Myocyte (in vitro differentiated cells): ENCODE measurements at regions not wholly inside any gene's neighbourhood (a gene's known extent, or its start where the extent isn't known, plus 50 kb on each side); places are given as distances from the start of the nearest gene placed in this dataset.
"Not testable (repeated sequence)": the region's sequence is repeated elsewhere in the genome, so short reads cannot be mapped to it uniquely, and the experiment has no call there.

Experiments
- DNase-seq: peaks from one replicate; pipeline ENCODE4 v3.0.0-alpha.2; 2012; ENCODE audit warnings: low read depth

DNA sequence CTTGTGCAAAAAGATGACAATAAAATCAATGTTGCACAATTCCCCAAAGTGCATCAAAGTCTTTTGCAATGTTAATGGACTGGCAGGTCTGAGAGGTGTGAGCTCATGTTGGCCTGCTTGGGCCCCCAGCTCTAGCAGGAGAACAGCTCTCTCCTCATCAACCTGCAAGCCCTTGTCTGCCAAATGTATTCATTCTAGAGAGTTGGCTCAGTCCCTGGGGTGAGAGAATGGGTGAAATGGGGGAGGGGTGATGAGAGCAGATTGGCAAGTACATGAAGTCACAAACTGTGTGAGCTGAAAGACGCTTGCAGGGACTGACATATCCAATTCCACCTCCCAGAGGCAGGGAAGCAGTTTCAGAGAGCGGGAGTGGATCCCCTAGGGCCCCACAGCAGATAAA is 465.1 kb upstream of the ZNF507 start:
- DNase-seq, result no peak

DNA sequence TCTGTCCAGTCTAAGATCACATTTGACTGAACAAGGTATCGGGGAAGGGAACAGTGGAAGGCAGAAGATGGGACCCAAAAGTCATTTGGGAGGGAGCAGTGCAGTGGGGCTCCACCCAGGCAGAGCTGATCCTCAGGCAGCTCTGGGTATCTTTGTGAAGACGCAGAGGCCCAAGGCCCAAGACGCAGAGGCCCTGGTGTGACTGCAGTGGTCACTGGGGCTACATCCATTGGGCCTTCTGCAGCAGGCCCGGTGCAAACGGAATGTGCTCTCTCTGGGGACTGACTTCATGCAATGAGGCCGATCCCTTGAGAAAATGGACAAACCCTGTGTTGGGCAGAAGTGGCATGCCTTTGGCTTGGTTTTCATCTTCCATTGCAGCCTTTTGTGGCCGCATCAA is 463.4 kb upstream of the ZNF507 start:
- no peak for DNase-seq

DNA sequence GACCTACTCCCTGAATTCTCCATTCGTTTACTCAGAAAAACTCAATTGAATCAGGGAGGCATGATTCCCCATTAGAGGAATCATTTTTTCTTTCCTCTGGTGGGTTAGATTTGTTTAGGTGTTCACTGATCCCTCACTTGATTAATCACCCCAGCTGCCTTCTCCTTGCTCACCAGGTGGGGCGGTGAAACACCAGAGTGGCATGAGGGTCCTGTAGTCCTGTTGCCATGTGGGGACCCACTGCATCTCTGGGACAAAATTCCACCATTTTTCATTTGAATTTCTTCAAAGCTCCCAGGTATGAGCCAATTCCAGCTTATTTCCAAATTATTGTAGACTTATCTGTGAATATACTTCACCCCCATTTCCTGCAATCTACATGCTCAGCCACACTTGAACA is 462.7 kb upstream of the ZNF507 start:
- DNase-seq, result no peak

DNA sequence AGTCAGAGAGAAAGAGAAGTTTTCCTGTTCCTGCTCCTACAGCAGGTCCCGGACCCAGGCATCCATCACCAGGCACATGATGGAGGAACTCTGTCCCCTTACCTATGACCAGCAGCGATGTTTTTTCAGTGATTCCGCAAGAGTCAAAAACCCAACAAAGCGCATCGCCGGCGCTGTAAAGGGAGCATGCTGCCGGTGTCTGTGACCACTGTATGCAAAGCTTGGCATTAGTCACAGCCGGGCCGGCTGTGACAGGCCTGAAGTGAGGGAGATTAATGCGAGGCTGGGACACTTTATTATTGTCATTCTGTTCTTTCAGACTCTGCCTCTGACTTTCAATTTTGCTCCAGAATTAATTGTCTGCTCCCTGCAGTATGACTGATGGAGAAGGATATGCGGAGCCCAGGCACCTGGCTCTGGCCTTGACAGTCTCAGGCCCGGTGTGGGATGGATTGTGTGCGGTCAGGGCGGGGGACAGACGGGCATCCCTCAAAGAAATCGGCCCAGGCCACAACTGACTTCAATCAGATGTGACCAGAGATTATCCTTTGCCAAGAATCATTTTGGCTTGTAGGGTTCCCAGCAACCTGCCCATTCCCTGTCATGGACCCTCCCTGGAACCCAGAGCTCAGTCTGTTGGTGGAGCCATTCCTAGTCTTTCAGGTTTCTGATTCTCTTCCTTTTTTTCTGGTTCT is 462.0 kb upstream of the ZNF507 start:
- DNase-seq, result no peak

DNA sequence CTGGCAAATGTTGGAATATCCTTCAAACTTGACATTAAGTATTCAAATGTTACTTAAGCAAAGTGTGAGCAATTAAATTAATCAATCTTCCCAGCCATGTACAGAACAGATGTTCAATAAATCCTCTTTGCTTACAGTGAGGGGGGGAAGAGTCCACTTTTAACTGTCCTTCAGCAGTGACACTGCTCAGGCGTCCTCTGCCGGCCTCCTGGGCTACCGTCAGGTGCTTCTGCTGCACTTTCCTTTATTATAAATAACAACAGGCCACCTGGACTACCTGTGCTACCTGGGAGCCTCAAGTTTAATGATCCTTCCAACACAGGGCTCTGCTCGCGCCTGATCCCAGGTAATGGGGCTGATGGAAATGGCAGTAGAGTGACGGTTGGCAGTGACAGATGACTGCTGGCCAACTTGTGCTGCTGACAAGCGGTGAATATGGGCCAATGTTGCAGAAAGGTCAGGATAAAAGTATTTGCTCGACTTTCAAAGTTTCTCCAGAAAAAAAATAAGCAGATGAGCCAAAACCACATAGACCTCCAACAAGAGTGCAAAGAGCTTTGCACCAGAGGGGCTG is 460.0 kb upstream of the ZNF507 start:
- no peak for DNase-seq

DNA sequence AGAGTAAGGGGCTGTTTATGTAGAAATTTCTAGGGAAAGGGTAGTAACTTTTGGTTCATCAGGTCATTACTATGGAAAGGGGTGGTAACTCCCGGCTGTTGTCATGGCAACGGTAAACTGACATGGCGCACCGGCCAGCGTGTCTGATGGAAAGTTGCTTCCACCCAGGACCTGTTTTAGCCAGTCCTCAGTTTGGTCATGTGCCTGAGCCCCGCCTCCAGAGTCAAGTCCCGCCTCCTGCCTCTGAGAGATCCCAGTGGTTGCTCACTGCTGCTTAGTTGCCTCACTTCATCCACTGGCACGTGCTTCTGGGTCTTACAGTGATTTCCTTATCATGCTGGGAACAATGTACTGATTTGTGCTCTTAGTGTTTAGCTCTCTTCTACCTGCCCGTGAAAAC is 455.2 kb upstream of the ZNF507 start:
- DNase-seq, result no peak

DNA sequence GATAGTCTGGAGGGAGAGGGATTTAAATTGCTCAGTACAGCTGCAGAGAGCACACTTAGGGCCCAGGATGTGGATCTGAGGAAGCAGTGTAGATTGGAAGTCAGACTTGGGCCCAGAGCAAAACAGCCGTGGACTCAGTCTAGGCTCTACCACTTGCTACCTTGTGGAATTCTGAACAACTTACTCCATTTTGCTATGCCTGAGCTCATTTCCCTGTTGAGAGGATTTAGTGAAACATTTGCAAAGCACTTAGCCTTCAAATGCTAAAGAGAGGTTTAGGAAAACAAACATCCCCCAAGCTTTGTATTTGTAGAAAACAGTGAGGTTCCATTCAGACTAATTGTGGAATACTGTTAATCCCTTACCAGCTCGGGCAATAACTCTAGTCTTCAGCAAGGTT is 453.4 kb upstream of the ZNF507 start:
- DNase-seq, result no peak

DNA sequence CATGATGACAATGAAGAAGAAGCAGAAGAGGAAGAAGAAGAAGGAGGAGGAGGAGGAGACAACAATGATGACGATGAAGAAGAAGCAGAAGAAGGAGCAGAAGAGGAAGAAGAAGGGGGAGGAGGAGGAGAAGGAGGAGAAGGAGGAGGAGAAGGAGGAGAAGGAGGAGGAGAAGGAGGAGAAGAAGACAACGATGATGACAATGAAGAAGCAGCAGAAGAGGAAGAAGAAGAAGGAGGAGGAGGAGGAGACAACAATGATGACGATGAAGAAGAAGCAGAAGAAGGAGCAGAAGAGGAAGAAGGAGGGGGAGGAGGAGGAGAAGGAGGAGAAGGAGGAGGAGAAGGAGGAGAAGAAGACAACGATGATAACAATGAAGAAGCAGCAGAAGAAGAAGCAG is 451.9 kb upstream of the ZNF507 start:
- not testable (repeated sequence) for DNase-seq

DNA sequence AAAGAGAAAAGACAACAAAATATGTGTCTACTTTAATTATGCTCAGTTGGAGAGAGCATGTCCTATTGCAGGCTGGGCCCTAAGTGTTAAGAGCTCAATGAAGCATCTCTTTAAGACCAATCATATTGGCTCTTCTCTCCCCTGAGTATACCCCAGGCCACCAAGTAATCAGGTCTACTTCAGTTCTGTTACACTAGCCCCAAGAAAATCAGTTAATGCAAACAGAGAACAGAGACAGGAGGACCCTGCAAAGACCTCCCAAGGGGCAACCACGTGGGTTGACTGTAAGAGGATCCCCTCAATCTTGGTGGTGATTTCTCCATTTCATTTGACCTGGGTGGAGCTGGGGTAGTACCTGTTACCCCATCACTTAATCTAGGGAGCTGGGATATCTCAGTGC is 451.0 kb upstream of the ZNF507 start:
- no peak for DNase-seq

DNA sequence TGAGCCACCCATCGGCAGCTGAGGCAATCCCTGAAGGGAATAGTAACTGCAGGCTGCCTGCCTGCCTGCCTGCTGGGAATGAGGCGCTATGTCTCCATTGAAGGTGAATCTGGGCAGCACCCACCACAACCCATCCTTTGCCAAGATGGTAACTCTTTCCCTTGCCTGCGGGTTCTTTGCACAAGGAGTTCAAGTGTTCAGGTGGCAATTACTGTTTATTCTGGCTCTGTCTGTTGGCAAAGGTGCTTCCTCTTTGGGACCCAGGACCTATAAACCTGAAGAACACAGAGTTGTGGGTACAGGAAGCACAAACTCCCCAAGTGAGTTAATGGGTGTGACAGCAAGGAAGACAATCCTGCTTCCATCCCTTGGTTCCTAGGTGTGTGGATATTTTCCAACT is 448.1 kb upstream of the ZNF507 start:
- DNase-seq, result no peak

DNA sequence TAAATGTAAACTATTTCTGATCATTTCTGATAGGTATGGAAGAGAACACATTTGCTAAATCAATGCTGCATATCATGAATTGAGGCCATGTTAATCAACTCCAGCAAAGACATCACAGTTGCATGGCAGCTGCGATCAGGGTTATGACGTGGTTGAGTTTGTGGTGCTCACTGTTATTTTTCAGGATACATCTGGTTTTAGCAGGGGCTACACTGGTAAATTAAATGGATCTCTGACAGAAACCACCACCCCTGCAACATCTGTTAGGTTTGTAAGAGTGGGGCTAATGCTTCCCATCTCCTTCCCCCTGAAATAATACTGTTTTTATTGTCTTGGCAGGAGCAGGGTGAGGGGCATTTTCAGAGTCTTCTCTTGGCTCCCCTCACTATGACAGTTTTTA is 444.4 kb upstream of the ZNF507 start:
- no peak for DNase-seq

DNA sequence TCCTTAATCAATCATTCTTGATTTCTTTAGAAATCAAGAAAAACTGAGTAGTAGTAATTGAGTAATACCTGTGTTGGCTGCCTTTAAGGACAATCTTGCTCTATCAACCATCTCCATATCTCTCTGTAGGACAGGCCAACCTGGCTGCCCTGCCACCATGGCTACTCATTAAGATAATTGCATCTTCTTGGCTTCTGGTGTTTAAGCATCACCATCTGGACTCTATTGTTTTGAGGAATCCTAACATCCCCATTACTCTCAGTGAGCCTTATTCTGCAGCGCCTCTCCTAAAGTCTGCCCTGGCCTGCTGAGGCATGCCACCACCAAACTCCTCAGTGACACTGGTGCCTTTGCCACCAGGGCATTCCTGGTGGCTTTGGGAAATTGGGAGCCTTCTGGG is 442.6 kb upstream of the ZNF507 start:
- no peak for DNase-seq

DNA sequence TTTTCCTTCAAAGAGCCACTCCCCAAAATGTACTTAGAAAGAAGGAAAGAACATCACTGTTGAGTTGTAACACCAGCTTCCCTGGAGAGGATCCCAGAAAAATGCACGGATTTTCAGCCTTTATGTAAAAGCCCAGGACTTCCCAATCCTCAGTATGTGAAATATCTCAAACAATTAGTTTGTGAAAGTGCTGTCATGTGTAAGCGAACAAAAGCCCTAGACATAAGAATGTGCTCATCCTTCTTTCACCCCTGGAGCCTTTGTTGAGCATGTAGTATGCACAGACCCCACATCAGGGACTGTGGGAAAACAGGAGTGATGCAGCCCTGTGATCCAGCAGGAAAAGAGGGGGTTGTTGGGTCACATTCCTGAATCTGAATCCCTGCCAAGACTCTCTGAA is 441.4 kb upstream of the ZNF507 start:
- no peak for DNase-seq

DNA sequence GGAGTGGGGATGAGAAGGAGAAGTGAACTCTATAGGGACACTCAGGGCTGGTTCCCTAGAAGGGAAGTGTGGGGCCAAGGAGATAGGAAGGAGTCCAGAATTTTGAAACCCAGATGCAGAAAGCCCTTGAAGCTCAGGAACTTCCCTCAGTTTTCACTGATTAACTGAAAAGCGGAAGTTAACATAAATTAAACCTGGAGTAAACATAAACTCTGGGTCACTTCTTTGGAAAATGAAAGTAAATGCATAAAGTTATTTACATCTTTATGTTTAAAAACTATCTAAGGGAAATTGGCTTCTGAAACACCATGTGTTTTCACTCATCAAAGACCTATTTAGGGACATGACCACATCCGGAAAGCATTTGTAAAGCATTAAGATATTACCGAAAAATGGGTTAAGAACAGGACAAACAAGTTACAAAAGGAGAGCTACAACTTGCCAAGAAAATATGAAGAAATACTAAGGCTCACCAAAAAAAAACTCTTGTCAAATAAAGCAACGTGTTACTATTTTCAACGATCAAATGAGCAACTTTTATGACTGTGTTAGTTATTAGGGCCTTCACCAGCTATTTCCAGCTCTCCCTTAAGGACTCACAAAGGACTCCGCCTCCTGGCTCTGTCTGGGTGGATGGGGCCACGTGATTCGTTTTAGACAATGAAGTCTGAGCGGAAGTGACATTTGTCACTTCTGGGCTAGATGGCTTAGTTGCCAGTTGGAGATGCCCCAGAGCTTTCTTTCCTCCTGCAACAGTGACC is 439.1 kb upstream of the ZNF507 start:
- DNase-seq, result peak; percentile 1

DNA sequence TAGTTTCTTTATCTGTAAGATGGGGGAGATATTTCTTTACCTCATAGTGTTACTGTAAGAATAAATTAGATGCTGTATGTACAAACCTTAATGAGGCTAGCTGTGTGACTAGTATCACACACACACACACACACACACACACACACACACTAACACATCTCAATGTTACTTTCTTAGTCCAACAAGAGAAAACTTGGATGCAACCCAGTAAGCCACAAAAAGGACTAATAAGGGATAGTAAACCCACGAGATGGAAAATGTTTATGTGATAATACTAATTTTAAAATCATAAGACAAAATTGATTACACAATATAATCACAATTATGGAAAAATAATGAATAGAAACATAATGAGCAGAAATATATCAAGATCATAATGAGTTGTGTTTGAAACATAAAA is 437.7 kb upstream of the ZNF507 start:
- DNase-seq, result no peak

DNA sequence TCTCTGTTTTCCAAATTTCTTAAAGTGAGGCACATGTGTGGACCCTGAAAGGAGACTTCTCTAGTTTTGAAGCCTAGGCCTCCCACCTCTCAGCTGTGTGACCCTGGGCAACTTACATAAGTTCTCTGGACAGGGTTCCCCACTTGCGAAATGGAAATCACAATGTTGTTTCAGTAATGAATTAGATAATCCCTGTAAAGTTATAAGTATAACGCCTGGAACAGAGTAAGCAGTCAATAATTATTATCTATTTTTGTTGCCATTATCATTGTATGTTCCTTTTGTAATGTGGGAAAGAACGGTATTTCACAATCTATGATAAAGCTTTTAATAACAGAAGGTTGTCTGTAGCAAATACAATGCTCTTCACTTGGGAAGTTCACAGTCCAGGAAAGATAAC is 437.3 kb upstream of the ZNF507 start:
- DNase-seq, result no peak

DNA sequence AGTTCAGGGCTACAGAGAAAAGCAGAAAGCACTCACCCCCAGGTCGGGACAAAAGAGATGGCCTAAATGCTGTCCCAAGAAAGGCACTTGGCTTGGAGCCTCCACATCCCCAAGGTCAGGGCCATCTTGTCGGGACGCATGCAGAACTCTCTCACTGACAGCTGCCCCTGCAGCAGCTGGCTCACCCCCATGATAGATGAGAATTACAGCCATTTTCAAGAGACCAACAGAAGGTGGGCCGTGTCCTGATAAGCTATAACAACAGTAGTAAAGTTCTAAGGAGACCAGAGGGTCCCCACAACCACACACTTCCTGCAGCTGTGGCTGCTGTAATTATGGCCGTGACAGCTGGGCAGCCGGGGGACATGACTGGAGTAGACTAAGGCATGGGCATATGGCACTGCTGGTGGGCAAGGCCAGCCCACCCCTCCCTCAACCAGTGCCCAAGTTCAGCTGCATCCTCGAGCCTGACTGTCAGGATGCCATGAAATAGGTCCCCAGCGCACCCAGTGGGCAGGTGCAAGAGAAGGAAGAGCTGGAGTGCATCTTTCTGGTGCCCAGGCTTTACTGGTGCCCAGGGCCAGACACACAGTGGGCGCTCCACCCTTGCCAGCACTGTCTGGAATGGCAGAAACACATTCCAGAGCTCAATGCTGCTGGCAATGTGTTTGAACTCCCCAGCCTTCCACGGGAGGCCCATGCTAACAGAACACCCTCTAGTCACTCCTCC is 436.7 kb upstream of the ZNF507 start:
- DNase-seq, result peak; percentile 3

DNA sequence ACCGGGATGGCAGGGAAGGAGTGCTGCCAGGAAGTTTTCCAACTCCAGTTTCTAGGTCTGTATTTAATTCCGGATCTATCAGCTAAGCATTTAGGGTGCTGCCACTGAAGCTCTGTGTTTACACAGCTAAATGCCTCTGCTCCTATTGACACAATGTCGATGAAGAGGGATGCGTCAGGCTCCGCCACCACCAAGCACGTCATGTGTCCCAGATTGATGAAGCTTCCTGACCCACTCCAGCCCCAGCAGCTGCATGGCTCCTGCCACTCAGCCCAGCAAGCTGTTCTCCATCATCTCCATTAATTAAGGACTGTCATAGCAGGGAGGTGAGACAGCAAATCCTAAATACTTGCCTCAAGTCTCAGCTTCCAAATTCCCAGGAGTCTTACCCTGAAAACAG is 435.2 kb upstream of the ZNF507 start:
- no peak for DNase-seq

DNA sequence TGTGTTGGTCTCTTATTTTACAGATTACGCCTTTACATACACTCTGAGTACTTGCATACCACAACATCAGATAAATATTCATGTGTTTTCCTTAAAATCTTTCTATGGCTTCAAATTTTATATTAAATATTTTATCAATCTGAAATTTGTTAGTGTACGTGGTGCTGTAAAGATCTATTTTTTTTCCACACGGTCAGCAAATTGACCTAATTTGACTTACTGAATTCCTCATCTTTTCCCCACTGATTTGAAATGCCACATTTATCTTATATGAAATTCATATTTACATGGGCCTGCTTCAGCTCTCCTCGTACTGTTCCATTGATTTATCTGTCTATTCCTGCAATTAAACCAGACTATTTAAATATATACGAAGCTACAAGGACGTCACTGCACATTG is 433.8 kb upstream of the ZNF507 start:
- DNase-seq, result no peak

DNA sequence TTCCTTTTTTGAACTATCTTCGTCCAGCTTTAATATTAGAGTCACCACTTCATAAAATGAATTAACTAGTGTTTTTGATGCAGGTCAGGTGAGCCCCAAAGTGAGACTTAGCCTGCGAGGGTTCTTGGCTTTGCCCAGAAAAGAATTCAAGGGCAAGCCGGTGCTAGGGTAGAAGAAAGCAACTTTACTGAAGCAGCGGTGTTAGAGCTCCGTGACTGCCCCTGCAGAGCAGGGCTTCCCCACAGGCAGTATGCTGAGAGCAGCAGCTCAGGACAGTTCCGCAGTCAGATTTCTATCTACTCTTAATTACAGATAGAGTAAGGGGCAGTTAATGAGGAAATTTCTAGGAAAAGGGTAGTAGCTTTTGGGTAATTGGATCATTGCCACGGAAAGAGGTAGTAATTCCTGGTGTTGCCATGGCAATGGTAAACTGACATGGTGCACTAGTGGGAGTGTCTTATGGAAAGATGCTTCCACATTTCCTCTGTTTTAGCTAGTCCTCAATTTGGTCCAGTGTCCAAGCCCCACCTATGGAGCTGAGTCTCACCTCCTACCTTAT is 432.2 kb upstream of the ZNF507 start:
- DNase-seq, result no peak

DNA sequence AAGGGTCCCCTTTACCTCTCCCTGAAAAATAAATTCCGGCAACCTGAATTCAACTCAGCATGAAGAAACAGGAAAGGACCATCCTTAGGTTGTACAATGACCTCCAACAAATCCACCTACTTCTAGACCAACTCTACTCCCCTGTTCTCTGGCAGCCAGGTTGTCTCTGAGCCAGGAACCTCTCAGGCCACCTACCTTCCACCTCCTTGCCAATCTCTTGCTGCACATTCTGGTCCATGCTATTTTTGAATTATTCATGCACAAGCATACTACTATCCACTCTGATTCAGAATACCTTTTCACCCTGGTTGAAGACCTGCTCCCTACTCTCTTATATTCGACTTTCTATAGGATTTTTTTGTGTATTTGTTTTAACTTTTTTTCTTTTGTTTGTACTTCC is 415.0 kb upstream of the ZNF507 start:
- DNase-seq, result no peak

DNA sequence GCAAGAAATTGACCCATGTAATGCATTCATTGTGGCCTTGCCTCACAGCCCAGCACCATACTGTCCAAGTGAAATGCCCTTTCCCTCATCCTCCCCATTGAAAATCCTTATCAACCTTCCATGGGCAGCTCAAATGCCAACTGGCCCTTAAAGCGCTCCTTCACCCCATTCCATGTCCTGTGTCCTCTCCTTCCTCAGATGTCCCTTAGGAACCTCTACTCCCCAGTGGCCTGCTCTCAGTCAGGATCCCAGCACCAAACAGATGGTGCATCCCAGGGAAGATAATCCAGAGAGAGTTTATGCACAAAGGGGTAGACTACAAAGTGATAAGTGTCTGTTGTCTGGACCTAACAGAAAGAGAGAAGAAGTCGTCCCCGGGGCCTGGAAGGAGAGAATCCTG is 407.4 kb upstream of the ZNF507 start:
- no peak for DNase-seq
